ENCODE measurements at regions not wholly inside any gene's neighbourhood (a gene's known extent, or its start where the extent isn't known, plus 50 kb on each side); places are given as distances from the start of the nearest gene placed in this dataset.

DNA sequence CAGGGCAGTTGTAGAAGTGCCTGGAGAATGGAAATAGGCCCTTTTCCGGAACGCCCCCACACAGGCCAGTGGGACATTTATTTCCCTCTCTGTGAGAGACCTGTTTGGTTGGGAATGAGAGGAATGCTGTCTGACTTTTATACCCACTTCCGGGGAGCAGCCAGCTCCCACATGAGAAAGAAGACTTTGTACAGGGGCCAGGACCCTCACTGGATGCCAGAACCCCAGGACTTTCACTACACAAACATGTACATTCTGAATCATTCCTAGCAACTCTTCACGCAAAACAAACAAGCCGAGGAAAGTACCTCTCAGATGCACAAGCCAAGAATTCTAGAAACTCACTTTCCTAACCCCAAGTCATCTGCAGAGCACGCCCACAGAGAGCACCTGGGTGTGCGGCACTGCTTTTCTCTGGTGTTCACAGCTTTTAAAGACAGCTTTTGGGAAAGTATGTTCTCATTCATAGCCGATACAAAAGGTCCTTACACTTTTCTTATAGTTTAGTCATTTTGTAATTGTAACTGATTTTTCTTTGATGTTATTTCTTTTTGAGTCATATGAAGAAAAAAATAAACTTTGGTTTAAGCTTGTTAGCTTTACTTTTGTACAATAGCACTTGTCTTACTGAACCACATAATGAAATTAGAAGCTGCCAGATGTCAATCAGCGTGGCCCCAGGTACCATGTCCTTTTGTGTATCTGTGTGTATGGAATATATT is 856.1 kb upstream of the ID2 start:
- TF ChIP-seq, protein P1, sequence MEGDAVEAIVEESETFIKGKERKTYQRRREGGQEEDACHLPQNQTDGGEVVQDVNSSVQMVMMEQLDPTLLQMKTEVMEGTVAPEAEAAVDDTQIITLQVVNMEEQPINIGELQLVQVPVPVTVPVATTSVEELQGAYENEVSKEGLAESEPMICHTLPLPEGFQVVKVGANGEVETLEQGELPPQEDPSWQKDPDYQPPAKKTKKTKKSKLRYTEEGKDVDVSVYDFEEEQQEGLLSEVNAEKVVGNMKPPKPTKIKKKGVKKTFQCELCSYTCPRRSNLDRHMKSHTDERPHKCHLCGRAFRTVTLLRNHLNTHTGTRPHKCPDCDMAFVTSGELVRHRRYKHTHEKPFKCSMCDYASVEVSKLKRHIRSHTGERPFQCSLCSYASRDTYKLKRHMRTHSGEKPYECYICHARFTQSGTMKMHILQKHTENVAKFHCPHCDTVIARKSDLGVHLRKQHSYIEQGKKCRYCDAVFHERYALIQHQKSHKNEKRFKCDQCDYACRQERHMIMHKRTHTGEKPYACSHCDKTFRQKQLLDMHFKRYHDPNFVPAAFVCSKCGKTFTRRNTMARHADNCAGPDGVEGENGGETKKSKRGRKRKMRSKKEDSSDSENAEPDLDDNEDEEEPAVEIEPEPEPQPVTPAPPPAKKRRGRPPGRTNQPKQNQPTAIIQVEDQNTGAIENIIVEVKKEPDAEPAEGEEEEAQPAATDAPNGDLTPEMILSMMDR (IDR thresholded peaks at IDR 0.05), result no peak
- TF ChIP-seq EZH2 (IDR thresholded peaks at IDR 0.05), result no peak
